OCI-LY3 (cell line): ENCODE measurements at regions not wholly inside any gene's neighbourhood (a gene's known extent, or its start where the extent isn't known, plus 50 kb on each side); places are given as distances from the start of the nearest gene placed in this dataset.

Experiments
- CTCF ChIP-seq: fragments of 200-600, 300-600 bp; sonication (generic); IDR thresholded peaks from 2 replicates; pipeline ENCODE4 v1.5.1; 2014; ENCODE audit warnings: antibody characterized with exemption, low read length, low read depth
- EZH2phosphoT487 ChIP-seq: fragments of 200-600 bp; shearing (Covaris generic); IDR thresholded peaks from 2 replicates; pipeline ENCODE4 v1.6.1; 2018; ENCODE audit warnings: antibody characterized with exemption, mixed run types, low read depth

- no peak for TF ChIP-seq EZH2phosphoT487
- TF ChIP-seq CTCF, result no peak
Observed at GRCh38 chr10:28897617-28898464, 220.5 kb downstream of the BAMBI start.
